K562 (cell line): ENCODE measurements at regions not wholly inside any gene's neighbourhood (a gene's known extent, or its start where the extent isn't known, plus 50 kb on each side); places are given as distances from the start of the nearest gene placed in this dataset.

Experiments used
- ARID4B ChIP-seq: sonication (generic); formaldehyde crosslinking; IDR thresholded peaks from 2 replicates; pipeline ENCODE4 v1.8.0; 2022; ENCODE audit warnings: mild to moderate bottlenecking, missing genetic modification reagents
- BRF2 ChIP-seq: IDR thresholded peaks from 3 replicates; pipeline ENCODE4 v1.6.1; 2011; ENCODE audit warnings: borderline replicate concordance, mild to moderate bottlenecking; ENCODE audit not compliant: insufficient read length, insufficient read depth
- CEBPB ChIP-seq: fragments of 450-650 bp; IDR thresholded peaks from 2 replicates; pipeline ENCODE4 v1.6.1; 2016; ENCODE audit warnings: missing genetic modification characterization, missing compliant biosample characterization
- CREB3 ChIP-seq: fragments of 450-650 bp; conservative IDR thresholded peaks from 2 replicates; pipeline ENCODE4 v1.6.1; 2016; ENCODE audit warnings: missing genetic modification characterization, low read depth, mild to moderate bottlenecking, missing compliant biosample characterization, moderate library complexity
- CTCF ChIP-seq, 3 experiments: IDR thresholded peaks in 2 of 3; conservative IDR thresholded peaks in 1 of 3; 2 replicates each; pipeline ENCODE4 v1.5.1; 2011 to 2012; ENCODE audit warnings: low read length in 3 of 3, mild to moderate bottlenecking in 3 of 3, control low read depth in 2 of 3, improper control_type of control experiment in 1 of 3, inconsistent platforms in 1 of 3, low read depth in 1 of 3, mixed read lengths in 1 of 3, moderate library complexity in 1 of 3; ENCODE audit not compliant: insufficient read depth in 2 of 3
- DLX4 ChIP-seq: fragments of 250-450 bp; sonication (Bioruptor Pico); IDR thresholded peaks from 2 replicates; pipeline ENCODE4 v1.6.1; 2021; ENCODE audit warnings: mild to moderate bottlenecking
- EGR1 ChIP-seq: fragments of 450-650 bp; conservative IDR thresholded peaks from 2 replicates; pipeline ENCODE4 v1.6.1; 2017; ENCODE audit warnings: mild to moderate bottlenecking
- EHMT2 ChIP-seq: fragments of 450-650 bp; IDR thresholded peaks from 2 replicates; pipeline ENCODE4 v1.6.1; 2018; ENCODE audit warnings: antibody characterized with exemption
- EP300 ChIP-seq: IDR thresholded peaks from 2 replicates; pipeline ENCODE4 v1.6.1; 2012; ENCODE audit warnings: low read length, improper control_type of control experiment
- KLF16 ChIP-seq: IDR thresholded peaks from 2 replicates; pipeline ENCODE4 v1.6.1; 2016; ENCODE audit warnings: antibody characterized with exemption
- MEF2A ChIP-seq: IDR thresholded peaks from 2 replicates; pipeline ENCODE4 v1.6.1; 2011; ENCODE audit warnings: low read depth, mild to moderate bottlenecking, low read length, moderate library complexity; ENCODE audit not compliant: control insufficient read depth
- STAT6 ChIP-seq: sonication (generic); formaldehyde crosslinking; IDR thresholded peaks from 2 replicates; pipeline ENCODE4 v1.8.1; 2023; ENCODE audit warnings: mild to moderate bottlenecking, missing genetic modification reagents
- ZNF408 ChIP-seq: fragments of 250-450 bp; sonication (Bioruptor Pico); IDR thresholded peaks from 2 replicates; pipeline ENCODE4 v1.4.0; 2020; ENCODE audit warnings: low read depth, mild to moderate bottlenecking, moderate library complexity

- TF ChIP-seq CREB3 (tag) (no peak), EHMT2 (no peak), CTCF (IDR thresholded peaks at IDR 0.05 in 2 of 3, conservative IDR thresholded peaks at IDR 0.05 in 1 of 3; ENCODE audit: insufficient read depth in 2 of 3, low read depth in 1 of 3, low read length in 3 of 3) (no peak), DLX4 (CRISPR knock-in tag) (no peak), EGR1 (no peak), EP300 (no peak), STAT6 (no peak), KLF16 (no peak), CEBPB (tag) (peak; percentile 29; the same call in 1 of the 2 replicates), MEF2A (no peak), BRF2 (no peak), ZNF408 (CRISPR knock-in tag) (no peak), ARID4B (CRISPR knock-in tag) (no peak)
Observed at GRCh38 chr12:92547906-92548305, 154.9 kb upstream of the PLEKHG7 start.
